SK-N-SH (cell line): ENCODE measurements at regions not wholly inside any gene's neighbourhood (a gene's known extent, or its start where the extent isn't known, plus 50 kb on each side); places are given as distances from the start of the nearest gene placed in this dataset.

Experiments
- CTCF ChIA-PET: fragments of 300-600, 350-600 bp; formaldehyde crosslinking; extraction: SDS; loops from one replicate; lab custom pipeline; 2021; lab: Yijun Ruan, JAX
- POLR2A ChIA-PET: fragments of 350-600 bp; sonication (Branson Sonifier 250); formaldehyde crosslinking; extraction: SDS; loops from one replicate; lab custom pipeline; 2020; ENCODE audit warnings: antibody characterized with exemption, inconsistent platforms; lab: Yijun Ruan, JAX
- DNase-seq: peaks from one replicate; pipeline ENCODE4 v3.0.0; 2012
- H2AFZ ChIP-seq: fragments of 200-600 bp; sonication (generic); 2 replicates; pipeline ENCODE4 v1.8.1; 2016; ENCODE audit warnings: antibody characterized with exemption, mild to moderate bottlenecking, low read depth
- H3F3A ChIP-seq: fragments of 200-600 bp; sonication (generic); replicated peaks from 2 replicates; pipeline ENCODE3; 2016; ENCODE audit warnings: antibody characterized with exemption, mild to moderate bottlenecking; ENCODE audit not compliant: insufficient read depth
- H3K27ac ChIP-seq, 2 experiments: fragments of 200-500 bp in 1 of 2; fragments of 200-600 bp in 1 of 2; sonication (Bioruptor generic) in 1 of 2; sonication (generic), shearing (Covaris generic) in 1 of 2; 2 replicates each; pipeline versions ENCODE4 v1.5.1 to v1.6.1; 2014 to 2016; ENCODE audit warnings: low read depth in 2 of 2, inconsistent platforms in 1 of 2, low read length in 1 of 2, mild to moderate bottlenecking in 1 of 2, mixed read lengths in 1 of 2
- H3K27me3 ChIP-seq: fragments of 200-600 bp; sonication (generic), shearing (Covaris generic); 2 replicates; pipeline ENCODE4 v1.6.1; 2016; ENCODE audit warnings: mixed run types; ENCODE audit not compliant: insufficient read depth
- H3K36me3 ChIP-seq, 2 experiments: fragments of 200-500 bp in 1 of 2; fragments of 200-600 bp in 1 of 2; sonication (Bioruptor generic) in 1 of 2; sonication (generic) in 1 of 2; replicated peaks in 1 of 2; 2 replicates each; pipeline versions ENCODE3 to v1.5.1; 2014 to 2016; ENCODE audit warnings: low read length in 1 of 2, mild to moderate bottlenecking in 1 of 2; ENCODE audit not compliant: insufficient read depth in 2 of 2, control insufficient read depth in 1 of 2
- H3K4me1 ChIP-seq, 2 experiments: fragments of 200-500 bp in 1 of 2; fragments of 200-600 bp in 1 of 2; sonication (Bioruptor generic) in 1 of 2; sonication (generic), shearing (Covaris generic) in 1 of 2; 2 replicates each; pipeline versions ENCODE4 v1.5.1 to v1.6.1; 2014 to 2016; ENCODE audit warnings: low read depth in 1 of 2, low read length in 1 of 2, mixed run types in 1 of 2; ENCODE audit not compliant: insufficient read depth in 2 of 2, control insufficient read depth in 1 of 2
- H3K4me2 ChIP-seq: fragments of 200-600 bp; sonication (generic), shearing (Covaris generic); 2 replicates; pipeline ENCODE4 v1.6.1; 2017; ENCODE audit warnings: mixed run types
- H3K4me3 ChIP-seq, 2 experiments: fragments of 200-500 bp in 1 of 2; fragments of 200-600 bp in 1 of 2; sonication (Bioruptor generic) in 1 of 2; sonication (generic), shearing (Covaris generic) in 1 of 2; 2 replicates each; pipeline versions ENCODE4 v1.5.1 to v1.8.1; 2014 to 2016; ENCODE audit warnings: low read depth in 2 of 2, inconsistent platforms in 1 of 2, low read length in 1 of 2, mild to moderate bottlenecking in 1 of 2, mixed read lengths in 1 of 2, moderate library complexity in 1 of 2
- H3K79me2 ChIP-seq: fragments of 200-600 bp; sonication (generic); 2 replicates; pipeline ENCODE4 v1.8.1; 2017; ENCODE audit warnings: mild to moderate bottlenecking; ENCODE audit not compliant: insufficient read depth
- H3K9ac ChIP-seq: fragments of 200-600 bp; sonication (generic); 2 replicates; pipeline ENCODE4 v1.6.1; 2017; ENCODE audit warnings: mixed run types
- H3K9me2 ChIP-seq: fragments of 200-600 bp; sonication (generic); 2 replicates; pipeline ENCODE4 v1.6.1; 2017; ENCODE audit warnings: mixed run types
- H3K9me3 ChIP-seq: fragments of 200-600 bp; sonication (generic); 2 replicates; pipeline ENCODE4 v1.6.1; 2017; ENCODE audit warnings: mixed run types, mild to moderate bottlenecking, moderate library complexity
- H4K20me1 ChIP-seq: fragments of 200-600 bp; sonication (generic); 2 replicates; pipeline ENCODE4 v1.6.1; 2017; ENCODE audit warnings: mild to moderate bottlenecking, mixed run types; ENCODE audit not compliant: insufficient read depth
- CTCF ChIP-seq: fragments of 200-600 bp; sonication (generic); IDR thresholded peaks from 2 replicates; pipeline ENCODE4 v1.6.1; 2017; ENCODE audit warnings: antibody characterized with exemption, mild to moderate bottlenecking, moderate library complexity
- ELF1 ChIP-seq: IDR thresholded peaks from 2 replicates; pipeline ENCODE4 v1.4.0; 2012
- EP300 ChIP-seq, 2 experiments: IDR thresholded peaks; 2 replicates each; pipeline versions ENCODE4 v1.4.0 to v1.6.1; 2012; ENCODE audit warnings: borderline replicate concordance in 1 of 2, low read depth in 1 of 2, low read length in 1 of 2
- EZH2phosphoT487 ChIP-seq: fragments of 200-600 bp; sonication (generic); IDR thresholded peaks from 2 replicates; pipeline ENCODE4 v1.6.1; 2017; ENCODE audit warnings: low read depth, mixed run types, mild to moderate bottlenecking, antibody characterized with exemption, moderate library complexity, borderline replicate concordance
- GATA2 ChIP-seq: sonication (generic); formaldehyde crosslinking; IDR thresholded peaks from 2 replicates; pipeline ENCODE4 v1.5.0; 2020; ENCODE audit warnings: mild to moderate bottlenecking, missing genetic modification reagents
- MAX ChIP-seq: IDR thresholded peaks from 2 replicates; pipeline ENCODE4 v1.4.0; 2012; ENCODE audit warnings: low read depth
- MEF2A ChIP-seq: IDR thresholded peaks from 2 replicates; pipeline ENCODE4 v1.4.0; 2012; ENCODE audit warnings: low read depth, borderline replicate concordance
- MXI1 ChIP-seq: IDR thresholded peaks from 2 replicates; pipeline ENCODE4 v1.6.1; 2012; ENCODE audit warnings: mild to moderate bottlenecking, low read depth, low read length, improper control_type of control experiment
- RCOR1 ChIP-seq: fragments of 150-350 bp; IDR thresholded peaks from 2 replicates; pipeline ENCODE4 v1.6.1; 2017; ENCODE audit warnings: antibody characterized with exemption, low read length
- REST ChIP-seq: IDR thresholded peaks from 2 replicates; pipeline ENCODE4 v1.6.1; 2012; ENCODE audit warnings: mild to moderate bottlenecking, low read depth, low read length, moderate library complexity
- RFX5 ChIP-seq: IDR thresholded peaks from 2 replicates; pipeline ENCODE4 v1.6.1; 2012; ENCODE audit warnings: mild to moderate bottlenecking, improper control_type of control experiment, low read length
- RXRA ChIP-seq: IDR thresholded peaks from 2 replicates; pipeline ENCODE4 v1.4.0; 2012; ENCODE audit warnings: low read depth, mild to moderate bottlenecking, borderline replicate concordance
- SIN3A ChIP-seq: IDR thresholded peaks from 2 replicates; pipeline ENCODE4 v1.6.1; 2012; ENCODE audit warnings: low read depth, mild to moderate bottlenecking, low read length, moderate library complexity, borderline replicate concordance
- SMC3 ChIP-seq: IDR thresholded peaks from 2 replicates; pipeline ENCODE4 v1.6.1; 2012; ENCODE audit warnings: low read depth, low read length, improper control_type of control experiment
- TEAD4 ChIP-seq: IDR thresholded peaks from 2 replicates; pipeline ENCODE4 v1.4.0; 2012; ENCODE audit warnings: mild to moderate bottlenecking, borderline replicate concordance; ENCODE audit not compliant: insufficient read depth
- USF1 ChIP-seq: IDR thresholded peaks from 2 replicates; pipeline ENCODE4 v1.4.0; 2012; ENCODE audit warnings: low read depth, borderline replicate concordance
- USF2 ChIP-seq: fragments of 150-350 bp; IDR thresholded peaks from 2 replicates; pipeline ENCODE4 v1.6.1; 2017; ENCODE audit warnings: antibody characterized with exemption, low read length, low read depth, borderline replicate concordance
- WGBS: methylation state at CpG from one replicate; pipeline ENCODE4 v1.1.6; 2017; ENCODE audit warnings: low lambda C conversion rate; 5-methylcytosine and 5-hydroxymethylcytosine counted together

- Histone ChIP-seq H2AFZ (no peak overlapping the region), H3K9ac (no peak overlapping the region), H3K4me2 (no peak overlapping the region), H3K36me3 (no peaks in the 10 kb centered on the region), H4K20me1 (no peaks in the 10 kb centered on the region), H3K27me3 (no peaks in the 10 kb centered on the region; the same call in 1 of the 2 replicates)
- TF ChIP-seq TEAD4 = no peak
- TF ChIP-seq USF1 = no peak
- TF ChIP-seq SMC3 = no peak
- no peak for TF ChIP-seq GATA2 (CRISPR knock-in tag)
- no peak for TF ChIP-seq USF2
- TF ChIP-seq CTCF = no peak
- TF ChIP-seq MXI1 = no peak
- TF ChIP-seq, all 33 proteins: peak for 0
- no peaks in the 10 kb centered on the region for H3F3A ChIP-seq
- no peaks in the 10 kb centered on the region for H3K9me2 ChIP-seq
- H3K4me1 ChIP-seq = no peaks in the 10 kb centered on the region
- no peak overlapping the region for H3K4me3 ChIP-seq
- ChIA-PET POLR2A (no interaction called here), CTCF (no interaction called here)
- no peak for DNase-seq
- H3K9me3 ChIP-seq = no peaks in the 10 kb centered on the region
- WGBS = 32% methylated on average over 6 of the region's 6 CpGs
- no peaks in the 10 kb centered on the region for H3K79me2 ChIP-seq
- no peak overlapping the region for H3K27ac ChIP-seq
These were observed 103.9 kb upstream of the SMIM23 start for GRCh38 chr5:171681677-171682076.

- H3K27ac ChIP-seq = no peak overlapping the region
- H2AFZ ChIP-seq = no peak overlapping the region
- no peak overlapping the region for H3K4me3 ChIP-seq
- DNase-seq = no peak
- no peaks in the 10 kb centered on the region for H3K9me2 ChIP-seq
- no peak overlapping the region for H3K9ac ChIP-seq
- ChIA-PET POLR2A (no interaction called here), CTCF (no interaction called here)
- no peaks in the 10 kb centered on the region for H3F3A ChIP-seq
- H3K27me3 ChIP-seq = no peaks in the 10 kb centered on the region; the same call in 1 of the 2 replicates
- WGBS = 38% methylated on average over 9 of the region's 9 CpGs
- no peaks in the 10 kb centered on the region for H3K9me3 ChIP-seq
- H3K4me2 ChIP-seq = no peak overlapping the region
- H3K79me2 ChIP-seq = no peaks in the 10 kb centered on the region
- no peaks in the 10 kb centered on the region for H4K20me1 ChIP-seq
- H3K36me3 ChIP-seq = no peaks in the 10 kb centered on the region
- no peaks in the 10 kb centered on the region for H3K4me1 ChIP-seq
- no peak for TF ChIP-seq EP300 (IDR thresholded peaks at IDR 0.05; ENCODE audit: borderline replicate concordance in 1 of 2, low read depth in 1 of 2, low read length in 1 of 2)
- no peak for TF ChIP-seq SIN3A
- no peak for TF ChIP-seq RCOR1
- no peak for TF ChIP-seq TEAD4
- TF ChIP-seq USF1 = no peak
- TF ChIP-seq USF2 = no peak
- no peak for TF ChIP-seq MAX
- no peak for TF ChIP-seq RXRA
- TF ChIP-seq ELF1 = no peak
- TF ChIP-seq GATA2 (CRISPR knock-in tag) = no peak
- no peak for TF ChIP-seq RFX5
- no peak for TF ChIP-seq REST
- TF ChIP-seq MEF2A = no peak
- no peak for TF ChIP-seq EZH2phosphoT487
These were observed 102.8 kb upstream of the SMIM23 start for GRCh38 chr5:171682801-171683200.
